Kidney epithelial cell (primary cell): ENCODE measurements at regions not wholly inside any gene's neighbourhood (a gene's known extent, or its start where the extent isn't known, plus 50 kb on each side); places are given as distances from the start of the nearest gene placed in this dataset.

Source experiments
- DNase-seq: peaks from one replicate; pipeline ENCODE4 v3.0.0-alpha.2; 2010; ENCODE audit warnings: low read depth
- H3K27me3 ChIP-seq: 2 replicates; pipeline ENCODE4 v1.6.0; 2011; ENCODE audit warnings: low read length; ENCODE audit not compliant: control insufficient read depth, insufficient read depth
- H3K36me3 ChIP-seq: 2 replicates; pipeline ENCODE4 v1.5.1; 2011; ENCODE audit warnings: low read length; ENCODE audit not compliant: control insufficient read depth, insufficient read depth
- H3K4me3 ChIP-seq: 2 replicates; pipeline ENCODE4 v1.5.1; 2011; ENCODE audit warnings: low read depth, mild to moderate bottlenecking, control low read depth, low read length
- CTCF ChIP-seq: IDR thresholded peaks from 2 replicates; pipeline ENCODE4 v1.5.1; 2011; ENCODE audit warnings: mild to moderate bottlenecking, moderate library complexity, low read length, control low read depth, inconsistent platforms; ENCODE audit not compliant: insufficient read depth, poor library complexity, severe bottlenecking

DNA sequence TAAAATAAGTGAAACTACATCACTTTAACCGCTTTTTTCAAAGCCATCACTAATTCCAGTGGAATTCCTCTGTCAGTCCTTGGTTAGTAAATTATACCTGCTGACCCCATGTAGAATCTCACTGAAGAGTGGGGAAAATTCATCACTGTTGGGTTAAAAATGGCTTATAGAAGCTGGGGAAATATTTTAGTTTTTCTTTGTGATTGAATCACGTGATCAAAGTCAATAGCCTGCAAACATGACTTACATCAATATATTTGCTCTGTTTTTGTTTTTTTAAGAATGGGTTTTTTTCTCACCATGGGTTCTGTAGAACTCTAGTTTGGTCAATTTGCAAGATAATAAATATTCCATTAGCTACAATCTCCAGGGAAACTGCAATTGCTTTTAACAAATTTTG is 445.2 kb upstream of the FAM47C start:
- no peak for DNase-seq
- Histone ChIP-seq H3K27me3 (no peaks in the 10 kb centered on the region), H3K36me3 (no peaks in the 10 kb centered on the region), H3K4me3 (no peak overlapping the region)
- no peak for TF ChIP-seq CTCF

- H3K27me3 ChIP-seq: no peaks in the 10 kb centered on the region
- no peak overlapping the region for H3K4me3 ChIP-seq
- no peak for DNase-seq
- no peak for TF ChIP-seq CTCF
- H3K36me3 ChIP-seq: no peaks in the 10 kb centered on the region
Observed at GRCh38 chrX:36568946-36569345, 439.2 kb upstream of the FAM47C start.

GRCh38 chrX:36573720-36574119 is 434.4 kb upstream of the FAM47C start:
- Histone ChIP-seq H3K4me3 (no peak overlapping the region), H3K27me3 (no peaks in the 10 kb centered on the region), H3K36me3 (no peaks in the 10 kb centered on the region)
- DNase-seq: no peak
- no peak for TF ChIP-seq CTCF

- Histone ChIP-seq H3K4me3 (no peak overlapping the region), H3K27me3 (no peaks in the 10 kb centered on the region), H3K36me3 (no peaks in the 10 kb centered on the region)
- no peak for DNase-seq
- TF ChIP-seq CTCF: no peak
Observed at GRCh38 chrX:36575670-36576069, 432.5 kb upstream of the FAM47C start.

- Histone ChIP-seq H3K4me3 (no peak overlapping the region), H3K36me3 (no peaks in the 10 kb centered on the region), H3K27me3 (no peaks in the 10 kb centered on the region)
- no peak for DNase-seq
- no peak for TF ChIP-seq CTCF
Observed at GRCh38 chrX:36577006-36577405, 431.2 kb upstream of the FAM47C start.

DNA sequence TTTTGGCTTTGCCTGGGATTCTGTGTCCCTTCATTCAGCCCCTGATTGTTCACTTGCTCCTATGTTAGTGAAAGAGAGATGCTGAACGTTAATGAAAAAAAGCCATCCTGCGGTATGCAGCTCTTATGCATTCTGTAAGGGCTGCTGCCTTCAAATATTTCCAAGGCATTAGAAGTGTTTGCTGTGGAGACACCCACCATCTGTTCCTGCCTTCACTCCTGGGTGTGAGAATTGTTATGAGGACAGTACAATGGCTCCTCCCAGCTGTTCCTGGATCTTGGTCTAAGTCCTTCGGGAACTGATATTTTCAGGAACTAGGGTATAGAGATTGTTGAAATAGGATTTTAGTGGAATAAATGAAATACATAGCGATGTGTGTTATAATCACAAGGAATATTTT is 427.1 kb upstream of the FAM47C start:
- no peaks in the 10 kb centered on the region for H3K36me3 ChIP-seq
- H3K27me3 ChIP-seq: no peaks in the 10 kb centered on the region
- TF ChIP-seq CTCF: no peak
- no peak overlapping the region for H3K4me3 ChIP-seq
- no peak for DNase-seq
